ENCODE measurements at regions not wholly inside any gene's neighbourhood (a gene's known extent, or its start where the extent isn't known, plus 50 kb on each side); places are given as distances from the start of the nearest gene placed in this dataset.
A peak's percentile ranks its signal among the peaks of the same experiment; 100 is the strongest.

DNA sequence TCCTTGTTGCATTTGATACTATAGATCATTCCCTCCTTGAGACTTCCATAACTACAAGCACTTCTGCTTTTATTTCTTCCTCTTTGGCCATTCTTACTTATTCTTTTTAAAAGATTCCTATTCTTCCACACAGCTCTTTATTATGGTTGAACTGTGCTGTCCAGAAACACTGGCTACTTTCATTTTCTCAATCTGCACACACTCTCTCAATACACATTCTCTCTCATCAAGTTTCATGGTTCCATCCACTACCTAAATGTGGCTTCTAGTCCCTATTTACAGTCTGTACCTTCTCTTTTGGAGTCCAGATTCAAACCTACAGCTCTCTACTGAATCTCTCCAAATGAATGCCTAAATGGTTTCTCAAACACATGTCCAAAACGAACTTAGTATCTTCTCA is 214.3 kb upstream of the RSPO3 start:
- DNase-seq = no peak

DNA sequence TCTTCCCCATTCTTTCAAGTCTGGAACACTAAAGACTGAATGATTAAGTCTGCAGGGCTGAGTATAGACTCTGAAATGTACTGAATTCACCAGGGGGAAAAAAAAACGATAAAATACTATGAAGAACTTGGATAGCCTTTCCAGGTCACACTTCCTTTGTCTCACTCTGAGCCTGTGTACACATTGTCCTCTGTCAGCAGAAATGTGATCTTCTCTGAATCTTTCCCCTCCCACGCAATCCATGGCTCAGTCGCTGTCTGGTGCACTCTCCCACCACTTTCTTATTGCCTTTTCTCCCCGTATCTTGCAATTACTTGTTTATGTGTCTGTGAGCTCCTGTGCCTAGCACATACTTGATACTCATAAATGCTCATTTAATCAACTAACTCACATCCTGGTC is 212.6 kb upstream of the RSPO3 start:
- DNase-seq = no peak

DNA sequence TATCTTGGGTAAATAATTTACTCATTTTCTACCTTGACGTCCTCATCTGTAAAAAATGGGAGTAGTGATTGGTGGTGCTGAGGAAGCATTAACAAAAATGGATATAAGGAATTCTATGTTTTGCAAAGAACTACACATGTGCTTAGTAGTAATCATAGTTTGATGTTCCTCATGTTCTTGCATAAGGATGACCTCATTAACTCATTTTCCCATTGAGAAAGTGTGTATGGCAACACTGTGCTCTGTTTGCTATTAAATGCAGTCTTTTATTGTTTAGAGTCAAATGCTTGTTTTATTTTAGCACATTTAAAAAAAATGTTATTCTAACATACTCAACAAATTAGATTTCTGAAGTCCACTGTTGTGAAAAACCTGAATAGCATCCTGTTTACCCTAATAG is 211.2 kb upstream of the RSPO3 start:
- DNase-seq = no peak

DNA sequence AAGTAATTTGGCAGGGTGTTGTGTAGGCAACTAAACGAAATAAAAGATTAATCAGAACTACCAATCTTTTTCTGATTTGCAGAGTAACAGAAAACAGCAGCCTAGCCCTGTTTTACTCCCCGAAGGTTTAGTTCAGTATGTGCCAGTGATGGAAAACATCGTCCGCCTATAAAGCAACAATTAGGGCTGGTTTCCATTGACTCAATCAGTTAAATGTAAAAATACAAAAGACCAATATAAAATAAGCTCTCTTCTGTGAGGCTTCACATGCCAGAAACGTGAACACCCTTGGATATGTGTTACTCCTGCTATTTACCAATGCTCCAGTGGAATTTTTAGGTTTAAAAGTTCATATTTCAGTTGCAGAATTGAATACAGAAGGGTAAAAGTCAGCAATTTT is 210.5 kb upstream of the RSPO3 start:
- DNase-seq = no peak

DNA sequence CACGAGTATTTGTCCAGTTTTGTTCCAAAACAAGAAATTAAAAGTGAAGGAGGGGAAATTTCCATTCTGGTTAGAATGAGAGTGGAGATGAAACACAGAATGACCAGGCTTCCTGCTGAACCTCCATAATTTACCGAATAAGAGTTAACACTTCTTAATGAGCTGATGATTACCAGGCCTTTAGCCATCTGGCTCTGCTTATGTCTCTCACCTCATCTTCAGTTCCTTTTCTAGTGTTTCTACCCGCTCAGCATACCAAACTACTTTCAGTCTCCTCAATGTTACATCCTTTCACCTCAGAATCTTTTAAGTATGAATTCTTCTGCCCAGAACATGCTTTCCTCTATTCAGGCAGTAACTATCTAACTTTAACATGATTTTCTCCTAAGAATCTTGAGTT is 209.0 kb upstream of the RSPO3 start:
- DNase-seq = no peak

DNA sequence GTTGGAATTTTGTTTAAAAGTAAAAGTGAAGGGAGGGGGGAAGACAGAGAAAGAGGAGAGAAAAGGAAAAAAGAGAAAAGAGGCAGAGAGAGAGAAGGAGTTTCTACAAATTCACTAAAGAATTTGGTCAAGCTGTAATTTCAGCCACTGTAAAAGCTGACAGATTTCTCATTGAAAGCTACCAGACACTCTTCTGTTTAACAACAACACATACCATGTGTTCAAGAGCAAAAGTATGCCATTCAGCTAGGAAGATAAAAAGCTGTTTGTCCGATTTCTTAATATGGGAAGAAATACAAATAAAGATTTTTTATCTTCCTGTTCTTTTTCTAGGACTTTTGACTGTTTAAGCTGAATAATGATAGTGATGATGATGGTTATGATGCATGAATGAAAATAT is 204.8 kb upstream of the RSPO3 start:
- no peak for DNase-seq

DNA sequence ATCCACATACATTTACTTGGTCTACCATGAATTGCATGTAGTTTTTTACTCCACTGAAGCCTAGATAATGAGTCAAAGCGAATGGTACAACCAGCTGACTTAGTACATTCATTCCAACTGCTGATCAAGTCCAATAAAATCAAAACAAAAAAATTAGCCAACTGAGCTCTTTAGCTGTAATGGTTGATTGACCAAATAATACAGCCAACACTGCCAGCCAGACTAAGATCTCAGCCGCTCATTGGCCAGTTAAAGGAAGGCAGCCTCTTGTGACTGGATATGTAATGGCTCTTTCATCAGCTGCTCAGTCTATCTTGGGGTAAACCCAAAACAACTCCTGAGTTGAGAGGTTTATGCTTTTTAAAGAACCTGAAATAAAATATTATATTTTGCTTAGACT is 204.3 kb upstream of the RSPO3 start:
- DNase-seq = no peak

DNA sequence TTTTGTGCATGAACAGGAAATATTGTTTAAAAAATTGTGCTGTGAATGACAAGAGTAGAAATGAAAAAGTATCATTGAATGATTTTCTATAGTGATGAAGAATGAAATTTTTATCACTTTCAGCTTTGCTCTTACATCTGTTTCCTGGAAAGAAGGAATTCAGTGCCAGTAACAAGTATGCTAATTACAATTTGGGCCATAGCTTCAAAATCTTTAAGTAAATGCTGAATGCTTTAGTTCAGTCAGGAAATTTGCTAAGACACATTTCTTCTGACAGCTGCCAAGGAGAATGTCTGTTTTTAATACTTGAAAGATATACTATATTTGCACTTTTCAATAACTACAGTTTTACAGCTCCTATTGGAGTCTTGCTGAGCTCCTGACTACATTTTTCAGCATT is 203.7 kb upstream of the RSPO3 start:
- DNase-seq = no peak

DNA sequence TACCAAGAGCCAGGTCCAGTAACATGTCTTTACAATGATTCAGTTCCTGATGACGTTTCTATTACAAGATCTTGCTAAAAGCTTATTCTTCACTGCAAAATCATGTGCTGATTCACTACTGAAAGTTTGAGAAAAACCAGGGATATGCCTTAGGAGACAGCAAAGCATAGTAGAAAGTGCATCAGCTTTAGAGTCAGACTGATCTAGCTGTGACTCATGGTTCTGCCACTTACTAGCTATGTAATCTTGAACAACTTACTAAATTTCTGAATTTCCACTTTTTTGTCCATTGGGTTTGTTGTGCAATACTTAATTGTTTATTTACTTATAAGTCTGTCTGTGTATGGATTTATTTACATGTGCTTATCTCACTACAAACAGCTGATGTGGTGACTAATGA is 198.5 kb upstream of the RSPO3 start:
- no peak for DNase-seq

DNA sequence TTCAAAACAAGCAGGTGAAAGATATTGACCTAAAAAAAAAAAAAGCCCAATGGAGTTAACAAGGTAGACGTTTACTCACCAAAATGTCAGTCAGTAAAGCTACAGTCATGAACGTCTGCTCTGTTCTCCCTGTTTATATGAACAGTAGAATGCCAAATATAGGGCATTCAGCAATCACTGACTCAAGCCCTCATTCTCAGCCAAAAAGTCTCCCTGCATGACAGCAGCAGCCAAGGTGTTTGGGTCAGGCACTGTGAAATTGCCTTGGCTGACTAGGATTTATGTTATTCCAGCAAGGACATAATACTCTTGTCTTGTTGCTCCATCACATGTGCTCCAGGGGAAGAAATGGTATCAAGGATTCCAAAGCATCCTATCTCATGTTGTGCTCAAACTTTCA is 194.7 kb upstream of the RSPO3 start:
- no peak for DNase-seq

DNA sequence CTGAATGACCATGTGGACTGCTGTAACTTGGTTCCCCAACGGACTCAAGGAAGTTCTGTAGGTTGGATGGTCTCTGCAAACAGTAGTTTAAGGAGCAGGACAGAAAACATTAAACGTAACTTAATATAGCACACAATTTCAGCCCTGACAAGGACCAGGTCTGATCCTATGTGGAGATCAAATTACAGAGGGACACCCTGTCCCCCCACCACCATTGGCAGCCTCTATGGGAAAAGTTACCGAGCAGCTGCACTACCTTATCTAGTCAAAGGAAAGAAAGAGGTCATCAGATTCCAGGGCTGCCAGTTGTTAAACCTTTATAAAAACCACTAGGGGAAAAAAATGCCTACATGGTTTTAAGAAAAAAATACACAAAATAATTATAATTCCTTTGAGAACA is 191.5 kb upstream of the RSPO3 start:
- no peak for DNase-seq

DNA sequence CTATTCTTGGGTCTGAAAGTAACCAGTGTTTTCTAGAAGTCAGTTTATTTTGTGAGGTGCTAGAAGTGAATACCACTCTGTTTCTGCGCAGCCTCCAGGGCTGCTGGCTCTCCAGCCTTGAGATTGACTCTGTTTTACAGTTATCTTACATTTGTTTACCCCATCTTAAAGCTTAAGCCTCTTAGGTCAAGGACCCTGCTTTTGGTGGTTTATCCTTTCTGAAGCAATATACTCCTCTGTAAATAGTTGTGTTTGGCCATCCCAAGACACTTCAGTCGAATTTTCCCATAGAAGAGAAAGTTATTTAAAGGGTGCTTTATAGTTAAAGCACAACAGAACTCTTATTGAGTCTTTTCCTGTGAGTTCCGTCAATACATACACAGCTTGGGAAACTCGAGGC is 190.6 kb upstream of the RSPO3 start:
- no peak for DNase-seq

DNA sequence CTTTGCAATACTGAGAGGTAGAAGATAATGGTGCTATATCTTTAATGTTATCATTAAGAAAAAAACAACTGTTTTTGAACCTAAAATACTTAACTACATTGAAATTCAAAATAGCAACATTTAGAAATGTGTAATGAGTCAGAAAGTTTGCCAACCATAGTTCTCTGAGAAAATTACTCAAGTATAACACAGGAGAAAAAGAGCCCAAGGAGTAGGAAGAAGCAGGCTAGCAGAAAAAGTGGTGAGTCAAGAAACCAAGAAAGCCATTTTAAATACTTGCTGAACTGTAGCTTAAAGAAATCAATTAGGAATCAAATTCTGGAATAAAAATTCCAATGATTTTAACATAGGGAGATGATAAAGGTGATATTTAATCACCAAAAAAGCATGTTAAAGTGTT is 181.0 kb upstream of the RSPO3 start:
- no peak for DNase-seq

DNA sequence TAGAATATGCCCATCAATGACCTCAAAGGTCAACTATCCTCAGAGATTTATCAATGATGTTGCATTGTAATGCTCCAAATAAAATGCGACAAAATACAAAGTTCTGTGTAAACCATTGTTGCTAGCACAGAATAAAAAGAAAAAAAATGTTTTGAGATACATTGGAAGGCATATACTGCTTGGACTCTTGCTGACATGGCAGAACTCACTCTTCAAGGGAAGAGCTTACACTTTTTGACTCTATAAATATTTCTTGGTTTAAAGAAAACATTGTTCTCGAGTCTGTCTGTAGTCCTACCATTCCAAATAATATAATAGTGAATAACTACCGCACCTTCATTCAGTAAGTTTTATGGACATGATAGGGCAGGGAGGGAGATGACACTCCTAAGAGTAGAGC is 178.7 kb upstream of the RSPO3 start:
- no peak for DNase-seq

DNA sequence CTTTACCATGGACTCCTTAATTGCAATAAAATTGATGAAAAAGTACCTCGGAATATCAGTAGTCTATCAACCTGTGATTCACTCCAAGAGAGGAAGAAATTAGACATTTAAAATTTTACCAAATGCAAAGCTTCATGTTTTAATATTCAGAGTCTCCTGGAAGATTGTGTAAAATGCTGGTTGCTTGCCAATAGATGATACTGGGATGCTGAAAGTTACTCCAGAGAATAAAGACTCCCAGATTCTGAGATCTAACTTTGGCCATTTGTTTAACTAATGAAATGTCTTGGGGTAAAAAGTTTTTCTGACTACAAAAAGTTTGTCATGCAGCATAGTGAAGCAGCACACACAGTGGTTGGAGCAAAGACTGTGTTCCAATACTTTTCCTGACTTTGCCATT is 176.7 kb upstream of the RSPO3 start:
- DNase-seq = no peak

DNA sequence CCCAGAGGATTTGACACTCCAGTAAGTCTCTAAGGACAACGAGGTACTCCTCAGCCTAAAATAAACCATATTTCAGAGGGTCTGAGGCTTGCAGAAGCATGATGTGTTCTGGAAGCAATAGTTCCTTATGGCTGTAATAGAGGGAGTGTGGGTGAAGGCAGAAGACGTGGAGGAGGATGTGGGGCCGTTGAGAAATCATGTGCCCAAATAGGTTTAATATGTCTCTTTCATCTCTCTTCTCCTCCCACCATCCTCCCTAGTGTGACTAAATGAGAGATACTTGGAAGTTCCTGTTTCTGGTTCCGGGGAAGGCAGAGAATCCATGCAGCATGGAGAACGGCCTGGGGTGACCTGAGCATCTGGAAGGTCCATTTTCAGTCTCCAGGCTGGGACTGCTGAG is 174.0 kb upstream of the RSPO3 start:
- peak in 1 of 56 donors; percentile 1 for DNase-seq

DNA sequence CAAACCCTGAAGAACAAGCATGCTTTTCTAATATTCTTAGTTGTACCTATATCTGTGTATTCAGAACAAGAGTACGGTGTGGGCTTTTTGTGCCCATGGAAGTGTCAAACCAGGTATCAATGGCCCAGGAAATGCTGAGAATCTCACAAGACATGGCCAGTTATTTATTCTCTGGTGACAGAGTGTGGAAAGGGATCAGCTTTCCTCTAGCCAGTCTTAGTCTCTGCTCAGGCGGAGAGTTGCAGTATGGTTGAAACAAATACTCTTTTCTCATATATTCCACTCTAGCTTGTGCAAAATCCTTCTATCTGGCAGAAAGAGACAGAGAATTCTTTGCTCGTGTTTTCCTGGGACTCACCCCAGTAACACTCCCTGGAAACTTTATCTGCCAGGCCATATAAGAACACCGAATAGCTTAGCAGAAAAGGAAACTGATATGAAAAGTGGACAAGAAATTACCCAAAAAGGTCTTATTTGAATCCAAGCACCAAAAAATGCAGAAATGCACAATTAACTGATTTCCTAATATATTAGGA is 173.3 kb upstream of the RSPO3 start:
- DNase-seq = no peak

DNA sequence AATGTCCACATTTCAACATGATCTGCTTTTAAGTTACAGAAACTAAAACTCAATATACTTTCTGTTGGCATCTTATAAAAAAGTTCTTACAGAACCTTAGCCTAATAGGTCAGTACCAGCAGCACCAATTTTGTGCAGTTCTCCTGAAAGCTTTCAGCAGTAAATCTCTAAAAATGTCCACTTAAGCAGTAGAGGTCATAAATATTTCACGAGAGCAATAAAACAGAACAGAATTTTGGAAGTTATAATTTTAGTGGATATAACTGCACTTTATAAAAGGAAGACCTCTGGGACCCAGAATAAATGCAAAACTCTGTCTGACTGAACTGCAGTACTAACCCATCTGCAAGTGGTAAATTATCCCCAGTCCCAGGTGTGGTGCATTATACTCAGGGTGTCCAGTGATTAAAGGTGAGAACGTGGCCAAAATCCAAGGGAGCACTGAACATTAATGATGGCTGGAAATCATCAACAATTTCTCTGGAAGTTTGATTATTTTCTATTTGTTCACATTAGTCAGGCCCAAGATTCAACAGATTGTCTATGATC is 172.6 kb upstream of the RSPO3 start:
- no peak for DNase-seq

DNA sequence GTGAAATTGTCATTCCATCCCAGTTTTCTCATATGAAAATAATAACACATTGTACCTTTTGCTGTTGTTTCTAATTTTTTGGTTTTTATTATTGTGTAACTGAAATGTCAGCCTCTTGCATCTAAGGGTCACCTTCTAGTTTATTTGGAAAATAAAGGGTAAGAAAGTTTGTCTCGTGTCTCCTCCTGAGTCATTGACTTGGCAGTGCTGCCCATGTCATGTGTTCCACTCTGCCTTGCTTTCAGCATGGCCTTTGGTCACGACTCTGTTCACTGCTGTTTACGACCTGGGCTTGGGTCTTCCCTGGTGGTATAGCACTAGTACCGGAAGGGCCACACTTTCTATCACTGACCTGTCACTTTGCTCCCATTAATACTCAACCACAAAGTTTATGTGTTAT is 171.4 kb upstream of the RSPO3 start:
- no peak for DNase-seq

DNA sequence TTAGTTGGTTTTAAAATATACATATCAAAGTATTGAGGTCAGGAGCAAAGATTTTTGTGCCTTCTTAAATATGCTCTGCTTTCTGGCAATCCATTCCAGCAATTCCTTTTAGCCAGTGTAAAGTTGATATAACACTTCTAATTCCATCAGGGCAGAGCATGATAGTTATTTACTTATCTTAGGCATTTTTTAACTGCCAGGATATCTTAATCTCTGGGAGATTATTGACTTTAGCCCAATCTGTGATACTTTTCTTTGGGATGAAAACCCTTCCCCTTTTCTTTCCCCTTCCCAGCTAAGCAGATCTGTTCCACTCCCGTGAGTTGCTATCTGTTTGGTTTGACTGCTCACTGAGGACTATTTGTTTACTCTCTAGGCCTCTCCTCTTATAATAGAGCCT is 168.7 kb upstream of the RSPO3 start:
- DNase-seq = no peak

DNA sequence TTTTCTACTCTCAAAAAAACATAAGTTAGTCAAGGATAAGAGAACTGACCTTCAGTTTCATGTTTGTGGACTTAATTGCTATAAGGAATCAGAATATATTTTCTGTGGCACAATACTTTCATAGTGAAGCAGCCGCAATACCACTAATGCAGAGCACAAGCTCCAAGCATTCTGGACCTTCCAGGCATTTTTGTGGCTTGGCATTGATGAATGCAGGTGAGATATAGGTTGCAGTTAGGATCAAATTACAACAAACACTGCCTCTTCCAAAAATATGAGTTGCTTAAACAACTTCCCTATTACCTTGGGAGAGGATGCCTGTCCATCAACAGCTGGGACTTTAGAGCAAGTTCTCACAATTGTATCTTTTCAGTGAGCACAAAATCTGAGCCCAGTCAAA is 162.8 kb upstream of the RSPO3 start:
- no peak for DNase-seq

DNA sequence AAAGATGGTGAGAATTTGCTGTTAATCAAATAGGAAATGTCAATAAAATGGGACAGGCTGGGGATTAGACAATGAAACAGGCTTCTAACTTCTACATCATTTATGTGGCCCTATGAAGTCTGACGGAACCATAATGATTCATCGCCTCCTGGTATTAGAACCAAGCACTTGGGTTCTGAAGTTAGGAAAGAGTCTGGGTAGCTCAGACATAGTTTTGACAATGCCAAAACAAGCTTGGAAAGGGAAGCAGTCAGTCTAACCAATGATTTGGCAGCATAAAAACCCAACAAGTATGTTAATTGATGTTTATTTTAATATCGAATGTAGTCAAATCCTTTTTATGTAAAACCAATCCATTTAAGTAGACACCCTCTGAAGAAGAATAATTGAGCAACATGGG is 160.8 kb upstream of the RSPO3 start:
- DNase-seq = no peak

DNA sequence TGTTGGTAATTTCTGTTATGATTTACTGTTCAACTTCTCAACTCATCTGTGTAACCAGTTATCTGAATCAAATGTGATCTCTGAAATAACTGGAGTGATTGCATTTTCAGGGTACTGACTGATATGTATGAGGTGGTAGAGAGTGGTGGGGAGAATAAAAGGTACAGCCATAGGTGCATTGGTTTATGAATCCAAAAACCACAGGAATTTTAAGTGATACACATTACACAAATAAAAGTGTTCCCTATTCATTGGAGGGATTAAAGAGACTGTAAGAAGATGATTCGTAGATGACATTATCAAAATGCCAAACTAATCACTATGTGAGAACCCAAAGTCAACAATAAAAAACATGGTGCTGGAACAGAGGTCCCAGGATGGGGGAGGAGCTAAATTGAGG is 158.7 kb upstream of the RSPO3 start:
- no peak for DNase-seq

DNA sequence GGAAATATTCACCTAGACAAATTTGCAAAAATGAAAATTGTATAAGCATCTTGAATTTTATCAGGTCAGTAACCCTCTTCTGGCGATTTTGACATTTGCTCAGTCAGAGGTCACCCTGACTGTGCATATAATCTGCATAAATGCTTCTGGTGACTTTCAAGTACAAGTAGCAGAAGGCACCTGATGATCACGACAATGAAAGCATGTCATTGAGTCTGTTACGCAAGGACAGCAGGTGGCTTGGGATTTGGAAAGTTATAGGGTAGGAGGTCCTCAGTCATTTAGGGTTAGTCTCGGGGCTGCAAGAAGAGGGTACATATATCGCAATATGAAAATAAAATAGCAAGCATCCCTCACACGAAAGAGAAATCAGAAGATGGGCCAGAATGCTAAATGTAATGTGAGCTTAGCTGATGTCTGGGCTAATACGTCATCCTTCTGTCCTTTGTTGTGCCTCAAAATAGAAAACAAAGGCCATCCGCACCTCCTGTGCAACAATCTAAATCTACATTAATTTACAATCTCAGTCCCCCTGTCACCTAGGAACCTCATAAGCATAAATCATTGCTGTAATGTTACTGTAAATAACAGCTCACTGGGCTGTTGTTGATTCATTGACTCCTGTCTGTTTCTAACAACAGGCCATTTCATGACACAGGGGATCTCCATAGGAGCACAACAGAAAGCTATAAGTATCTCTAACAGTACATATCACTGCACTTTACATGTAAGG is 155.2 kb upstream of the RSPO3 start:
- DNase-seq = no peak

All from amygdala (tissue), 56 donors.